Lung (tissue), 11 donors: ENCODE measurements at regions not wholly inside any gene's neighbourhood (a gene's known extent, or its start where the extent isn't known, plus 50 kb on each side); places are given as distances from the start of the nearest gene placed in this dataset.
"Not testable (repeated sequence)": the region's sequence is repeated elsewhere in the genome, so short reads cannot be mapped to it uniquely, and the experiment has no call there.

Source experiments
- ATAC-seq: fragments of 200-7000 bp; cut with Tn5 transposase; one replicate; pipeline ENCODE4 v1.9.1; 2020; ENCODE audit warnings: moderate number of reproducible peaks; ENCODE audit not compliant: insufficient read depth, low FRiP score
- DNase-seq, 3 donors: peaks; one replicate each; pipeline ENCODE4 v3.0.0-alpha.2; 2013 to 2017
- H3K27ac ChIP-seq, 2 donors: one replicate each; pipeline ENCODE4 v1.5.1; 2013; ENCODE audit warnings: mild to moderate bottlenecking in 2 of 2, moderate library complexity in 2 of 2, control low read depth in 1 of 2, inconsistent platforms in 1 of 2, low read depth in 1 of 2, low read length in 1 of 2
- H3K27me3 ChIP-seq, 3 donors: one replicate each; pipeline ENCODE4 v1.5.1; 2013; ENCODE audit warnings: low read length in 2 of 3; ENCODE audit not compliant: control insufficient read depth in 3 of 3, insufficient read depth in 3 of 3
- H3K36me3 ChIP-seq, 4 donors: one replicate each; pipeline ENCODE4 v1.5.1; 2013; ENCODE audit warnings: low read length in 4 of 4, mild to moderate bottlenecking in 1 of 4, moderate library complexity in 1 of 4; ENCODE audit not compliant: control insufficient read depth in 4 of 4, insufficient read depth in 4 of 4
- H3K4me1 ChIP-seq, 5 donors: one replicate each; pipeline ENCODE4 v1.5.1; 2013; ENCODE audit warnings: low read length in 5 of 5, mild to moderate bottlenecking in 2 of 5, moderate library complexity in 1 of 5; ENCODE audit not compliant: control insufficient read depth in 5 of 5, insufficient read depth in 5 of 5
- H3K4me3 ChIP-seq: one replicate; pipeline ENCODE4 v1.5.1; 2013; ENCODE audit warnings: mild to moderate bottlenecking, control low read depth, moderate library complexity
- H3K9ac ChIP-seq, 2 donors: one replicate each; pipeline ENCODE4 v1.5.1; 2013; ENCODE audit warnings: low read length in 2 of 2, control low read depth in 1 of 2; ENCODE audit not compliant: insufficient read depth in 1 of 2
- H3K9me3 ChIP-seq, 4 donors: one replicate each; pipeline ENCODE4 v1.5.1; 2013; ENCODE audit warnings: low read length in 3 of 4, mild to moderate bottlenecking in 1 of 4, moderate library complexity in 1 of 4; ENCODE audit not compliant: control insufficient read depth in 4 of 4, insufficient read depth in 3 of 4
- CTCF ChIP-seq: IDR thresholded peaks from 2 replicates; pipeline ENCODE4 v1.5.1; 2012; ENCODE audit warnings: mild to moderate bottlenecking; ENCODE audit errors: control extremely low read depth, extremely low read depth
- WGBS, 2 donors: extraction: QIAGEN DNeasy Blood & Tissue Kit; methylation state at CpG; one replicate each; pipeline ENCODE4 v1.1.7; 2013; 5-methylcytosine and 5-hydroxymethylcytosine counted together
- donor health status: control.
- donor health status: control.
- donor health status: Bipolar disorder and iron deficiency.
- donor health status: healthy.
- donor health status: DM: yes; HTN: yes; CAD: no.

DNA sequence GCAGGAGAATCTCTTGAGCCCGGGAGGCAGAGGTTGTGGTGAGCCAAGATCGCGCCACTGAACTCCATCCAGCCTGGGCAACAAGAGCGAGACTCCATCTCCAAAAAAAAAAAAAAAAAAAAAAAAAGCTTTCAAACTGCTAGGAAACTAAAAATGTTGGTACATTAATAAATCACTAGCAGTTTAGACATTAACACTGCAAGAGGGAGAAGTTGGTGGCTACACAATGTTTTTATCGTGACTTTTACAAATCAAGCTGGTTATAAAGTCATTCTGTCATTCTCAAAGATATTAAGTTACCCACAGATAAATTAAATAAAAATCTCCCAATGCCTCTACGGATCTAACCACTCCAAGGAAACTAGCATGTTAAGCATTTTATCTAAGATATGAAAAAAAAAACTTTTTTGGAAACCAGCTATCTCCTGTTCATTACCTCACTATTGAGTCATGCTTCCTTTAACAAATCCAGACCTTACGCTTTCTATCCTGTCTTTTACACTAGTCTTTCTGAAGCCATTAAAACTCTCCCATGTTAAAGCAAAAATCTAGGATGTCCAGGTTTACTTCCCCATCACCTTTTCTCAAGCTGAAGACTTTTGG is 85.9 kb upstream of the SMURF2 start:
- DNase-seq (no peak), ATAC-seq (no peak)
- H3K36me3 ChIP-seq: peaks cover 0 to 18% (median 7%) of the 10 kb centered on the region in 4 donors
- 85 to 86% methylated on average over 7 of the region's 7 CpGs for WGBS, 2 donors
- H3K4me1 ChIP-seq: no peaks in the 10 kb centered on the region
- peak overlapping the region in 1 of 2 donors; percentile 26 for H3K27ac ChIP-seq
- no peaks in the 10 kb centered on the region for H3K27me3 ChIP-seq
- no peak overlapping the region for H3K4me3 ChIP-seq
- peaks cover 0 to 2% (median 0%) of the 10 kb centered on the region in 4 donors for H3K9me3 ChIP-seq
- TF ChIP-seq CTCF: no peak
- H3K9ac ChIP-seq: no peak overlapping the region

- TF ChIP-seq CTCF: no peak
- Histone ChIP-seq H3K4me3 (no peak overlapping the region), H3K9ac (no peak overlapping the region), H3K36me3 (no peaks in the 10 kb centered on the region), H3K4me1 (peaks cover 0 to 29% (median 8%) of the 10 kb centered on the region in 5 donors), H3K27ac (peak overlapping the region; percentile 24 to 82), H3K9me3 (no peaks in the 10 kb centered on the region), H3K27me3 (no peaks in the 10 kb centered on the region)
- WGBS, 2 donors: 82 to 92% methylated on average over 7 of the region's 7 CpGs
- ATAC-seq (no peak), DNase-seq (no peak)
These were observed 80.2 kb upstream of the SMURF2 start for GRCh38 chr17:64742326-64742725.

DNA sequence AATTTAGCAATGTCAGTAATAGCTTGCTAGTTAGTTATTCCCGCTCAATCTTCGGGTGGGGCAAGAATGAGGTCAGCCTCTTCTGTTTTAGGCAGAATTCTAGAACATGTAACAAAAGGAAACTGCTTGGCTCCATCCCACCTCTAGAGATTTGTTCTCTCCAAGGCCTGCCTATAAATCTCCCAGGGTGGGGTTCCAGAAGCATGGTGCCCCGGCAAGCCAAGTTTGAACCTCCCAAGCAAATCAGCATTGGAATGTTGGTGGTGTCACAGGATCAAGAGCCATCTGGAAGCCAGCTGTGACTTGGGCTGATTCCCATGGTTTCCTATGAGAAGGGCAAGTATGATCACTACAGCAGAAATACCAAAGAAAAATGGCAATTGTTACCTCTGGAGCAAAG is 79.8 kb upstream of the SMURF2 start:
- not testable (repeated sequence) for H3K9me3 ChIP-seq, H3K27me3 ChIP-seq, H3K36me3 ChIP-seq, H3K4me3 ChIP-seq, ATAC-seq, H3K9ac ChIP-seq
- DNase-seq: peak; percentile 50 to 64 (median 57)
- Histone ChIP-seq H3K27ac (peak overlapping the region; percentile 24 to 82), H3K4me1 (peaks cover 0 to 29% (median 8%) of the 10 kb centered on the region in 5 donors)
- 38 to 56% methylated on average over 3 of the region's 3 CpGs for WGBS, 2 donors

DNA sequence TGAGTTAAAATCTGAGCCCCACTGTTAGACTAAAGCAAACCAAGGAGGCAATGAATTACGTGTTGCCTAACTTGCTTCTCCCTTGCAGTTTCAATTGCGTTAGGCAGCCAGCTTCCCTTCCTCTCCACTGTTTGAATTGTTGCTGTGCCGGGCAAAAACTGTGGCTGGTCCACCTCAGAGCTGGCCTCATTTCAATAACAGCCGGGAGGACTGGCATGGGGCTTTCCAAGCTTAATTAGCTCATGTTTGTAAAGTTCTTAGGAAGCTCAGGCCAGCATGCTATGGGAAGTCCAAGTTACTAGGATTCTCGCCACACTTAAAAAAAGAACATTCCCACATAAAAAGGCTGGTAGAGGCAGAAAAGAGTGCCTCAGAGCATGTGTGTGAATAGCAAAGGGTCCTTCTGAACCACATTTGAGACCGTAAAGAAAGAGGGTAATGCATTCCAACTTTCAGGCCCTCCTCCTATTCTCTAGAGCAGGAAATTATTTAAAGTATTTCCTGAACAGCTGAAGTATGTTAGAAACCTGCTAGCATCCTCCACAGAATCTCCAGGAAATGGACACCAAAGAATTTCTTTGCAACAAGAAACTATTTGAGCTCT is 79.0 kb upstream of the SMURF2 start:
- H3K9me3 ChIP-seq: no peaks in the 10 kb centered on the region
- 13 to 19% methylated on average over 6 of the region's 6 CpGs for WGBS, 2 donors

More for the DNA sequence above, 79.0 kb upstream of the SMURF2 start:
- H3K36me3 ChIP-seq: no peaks in the 10 kb centered on the region
- ATAC-seq: peak; percentile 65
- no peaks in the 10 kb centered on the region for H3K27me3 ChIP-seq
- H3K9ac ChIP-seq: peak overlapping the region in 1 of 2 donors; percentile 23
- H3K4me3 ChIP-seq: no peak overlapping the region
- TF ChIP-seq CTCF: no peak
- DNase-seq: peak; percentile 44 to 65 (median 59)
- H3K27ac ChIP-seq: peak overlapping the region in 1 of 2 donors; percentile 8
- H3K4me1 ChIP-seq: peaks cover 0 to 29% (median 8%) of the 10 kb centered on the region in 5 donors
